WERI-Rb-1 (cell line): ENCODE measurements at regions not wholly inside any gene's neighbourhood (a gene's known extent, or its start where the extent isn't known, plus 50 kb on each side); places are given as distances from the start of the nearest gene placed in this dataset.

Source experiments
- DNase-seq: peaks from one replicate; pipeline ENCODE4 v3.0.0-alpha.2; 2020
- H3K27ac ChIP-seq: fragments of 250-450 bp; sonication (Bioruptor Pico); 2 replicates; pipeline ENCODE4 v1.5.1; 2020; ENCODE audit warnings: mild to moderate bottlenecking, moderate library complexity
- H3K27me3 ChIP-seq: fragments of 250-450 bp; sonication (Bioruptor Pico); 2 replicates; pipeline ENCODE4 v1.5.1; 2021; ENCODE audit warnings: mild to moderate bottlenecking, low read depth, moderate library complexity; ENCODE audit not compliant: insufficient read depth, severe bottlenecking
- H3K36me3 ChIP-seq: fragments of 250-450 bp; sonication (Bioruptor Pico); 2 replicates; pipeline ENCODE4 v1.5.1; 2020; ENCODE audit warnings: mild to moderate bottlenecking, moderate library complexity
- H3K4me3 ChIP-seq: 2 replicates; pipeline ENCODE4 v1.5.1; 2011; ENCODE audit warnings: low read depth, mild to moderate bottlenecking, control low read depth, low read length
- H3K9me3 ChIP-seq: fragments of 250-450 bp; sonication (Bioruptor Pico); 2 replicates; pipeline ENCODE4 v1.5.1; 2021; ENCODE audit warnings: mild to moderate bottlenecking, moderate library complexity; ENCODE audit not compliant: severe bottlenecking
- CTCF ChIP-seq: IDR thresholded peaks from 2 replicates; pipeline ENCODE4 v1.5.1; 2011; ENCODE audit warnings: low read depth, mild to moderate bottlenecking, control low read depth, inconsistent platforms, low read length

- TF ChIP-seq CTCF = no peak
Measured at GRCh38 chr18:46400449-46400848, 256.6 kb downstream of the LOXHD1 start.

GRCh38 chr18:46401486-46402070, 255.4 kb downstream of the LOXHD1 start:
- no peak for DNase-seq
- no peak overlapping the region for H3K27ac ChIP-seq

More at GRCh38 chr18:46400449-46400848, 256.6 kb downstream of the LOXHD1 start:
- DNase-seq = no peak
- H3K27me3 ChIP-seq = no peaks in the 10 kb centered on the region
- H3K9me3 ChIP-seq = no peaks in the 10 kb centered on the region
- H3K27ac ChIP-seq = no peak overlapping the region
- no peak overlapping the region for H3K4me3 ChIP-seq
- H3K36me3 ChIP-seq = no peaks in the 10 kb centered on the region

GRCh38 chr18:46402396-46402795, 254.6 kb downstream of the LOXHD1 start:
- H3K4me3 ChIP-seq = no peak overlapping the region
- no peaks in the 10 kb centered on the region for H3K9me3 ChIP-seq
- no peak for DNase-seq
- no peak overlapping the region for H3K27ac ChIP-seq
- no peaks in the 10 kb centered on the region for H3K27me3 ChIP-seq
- TF ChIP-seq CTCF = no peak
- H3K36me3 ChIP-seq = no peaks in the 10 kb centered on the region

More at GRCh38 chr18:46401486-46402070, 255.4 kb downstream of the LOXHD1 start:
- H3K27me3 ChIP-seq = no peaks in the 10 kb centered on the region
- no peak for TF ChIP-seq CTCF
- no peak overlapping the region for H3K4me3 ChIP-seq
- H3K9me3 ChIP-seq = no peaks in the 10 kb centered on the region
- H3K36me3 ChIP-seq = no peaks in the 10 kb centered on the region

- no peak for TF ChIP-seq CTCF
- Histone ChIP-seq H3K4me3 (no peak overlapping the region), H3K27me3 (no peaks in the 10 kb centered on the region), H3K9me3 (no peaks in the 10 kb centered on the region), H3K36me3 (no peaks in the 10 kb centered on the region), H3K27ac (no peak overlapping the region)
- DNase-seq = no peak
Measured at GRCh38 chr18:46402945-46403344, 254.1 kb downstream of the LOXHD1 start.

- TF ChIP-seq CTCF = no peak
- DNase-seq = no peak
- H3K27me3 ChIP-seq = no peaks in the 10 kb centered on the region
- no peak overlapping the region for H3K27ac ChIP-seq
- no peak overlapping the region for H3K4me3 ChIP-seq
- H3K36me3 ChIP-seq = no peaks in the 10 kb centered on the region
- H3K9me3 ChIP-seq = no peaks in the 10 kb centered on the region
Measured at GRCh38 chr18:46405832-46406538, 251.0 kb downstream of the LOXHD1 start.
